ENCODE measurements at regions not wholly inside any gene's neighbourhood (a gene's known extent, or its start where the extent isn't known, plus 50 kb on each side); places are given as distances from the start of the nearest gene placed in this dataset.

DNA sequence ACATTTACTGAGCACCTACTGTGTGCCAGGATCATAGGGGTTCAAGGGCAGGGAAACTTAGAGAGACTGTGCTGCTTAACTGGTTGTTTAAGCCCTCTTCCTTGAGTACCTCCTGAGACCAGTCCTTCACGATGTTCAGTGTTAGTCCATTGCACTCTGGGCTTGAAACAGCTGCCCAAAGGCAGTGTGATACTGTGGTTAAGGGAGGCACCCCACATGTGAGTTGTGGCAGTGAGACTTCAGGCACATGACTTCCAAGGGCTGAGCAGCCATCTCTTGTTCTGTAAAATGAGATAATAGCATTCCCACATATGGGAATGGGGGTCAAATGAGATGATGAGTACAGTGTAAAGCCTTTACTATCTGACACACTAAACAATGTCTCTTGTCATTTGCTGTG lies 75.1 kb downstream of the LINGO1 start:
- FAIRE-seq (no peak), DNase-seq (ENCODE audit: insufficient read length, low spot score) (no peak)
- TF ChIP-seq POLR2AphosphoS5 (IDR thresholded peaks at IDR 0.05; ENCODE audit: low read depth, low read length) = no peak
- no peak for TF ChIP-seq SPI1 (IDR thresholded peaks at IDR 0.05; ENCODE audit: low read depth, low read length)
- no peak for TF ChIP-seq PAX5 (IDR thresholded peaks at IDR 0.05; ENCODE audit: insufficient read depth, low read length, severe bottlenecking)
- no peak for TF ChIP-seq POU2F2 (IDR thresholded peaks at IDR 0.05; ENCODE audit: low read depth, low read length)
- TF ChIP-seq POLR2A (IDR thresholded peaks at IDR 0.05; ENCODE audit: low read depth, low read length) = no peak
- TF ChIP-seq TAF1 (IDR thresholded peaks at IDR 0.05; ENCODE audit: low read depth, low read length) = no peak

DNA sequence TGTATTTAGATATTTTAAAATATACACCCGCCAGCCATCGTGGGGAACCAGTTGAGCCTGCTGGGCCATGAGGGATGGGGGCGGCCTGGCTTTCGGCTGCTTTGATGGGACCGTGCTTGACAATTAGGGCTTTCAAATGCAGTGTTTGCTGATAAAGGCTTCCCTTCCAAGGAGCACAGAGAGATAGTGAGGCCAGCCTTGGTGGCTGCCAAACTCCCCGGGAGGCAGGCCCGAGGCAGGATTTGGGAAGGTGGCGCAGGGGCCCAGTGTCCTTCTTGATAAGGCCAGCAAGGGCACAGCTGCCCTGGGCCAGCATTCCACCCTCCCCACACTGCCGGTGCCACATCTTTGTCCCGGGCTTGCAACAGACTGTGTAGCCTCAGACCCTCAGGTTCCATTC lies 75.6 kb downstream of the LINGO1 start:
- DNase-seq (ENCODE audit: insufficient read length, low spot score) = no peak
- FAIRE-seq = no peak
- no peak for TF ChIP-seq POU2F2 (IDR thresholded peaks at IDR 0.05; ENCODE audit: low read depth, low read length)

DNA sequence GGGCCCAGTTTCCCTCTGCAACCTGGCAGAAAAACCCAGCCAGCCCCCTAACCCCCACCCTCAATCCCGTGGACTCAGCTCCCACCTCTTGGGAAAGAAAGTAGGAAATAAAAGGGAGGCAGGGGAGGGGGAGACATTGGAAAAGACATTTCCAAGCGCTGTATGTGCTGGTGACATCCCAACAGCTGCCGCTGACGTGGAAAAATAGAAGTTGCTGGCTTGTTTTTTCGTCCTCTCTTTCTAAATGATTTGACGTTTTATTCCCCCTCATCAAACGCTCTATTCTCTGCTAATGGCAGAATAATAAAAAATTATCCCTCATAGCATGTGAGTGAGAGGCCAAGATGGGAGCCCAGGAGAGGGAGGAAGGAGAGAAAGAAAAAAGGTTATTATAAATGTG lies 76.1 kb downstream of the LINGO1 start:
- FAIRE-seq (no peak), DNase-seq (ENCODE audit: insufficient read length, low spot score) (no peak)
- TF ChIP-seq POLR2A (IDR thresholded peaks at IDR 0.05; ENCODE audit: low read depth, low read length) = no peak
- TF ChIP-seq POU2F2 (IDR thresholded peaks at IDR 0.05; ENCODE audit: low read depth, low read length) = no peak
- TF ChIP-seq TAF1 (IDR thresholded peaks at IDR 0.05; ENCODE audit: low read depth, low read length) = no peak
- TF ChIP-seq POLR2AphosphoS5 (IDR thresholded peaks at IDR 0.05; ENCODE audit: low read depth, low read length) = no peak
- TF ChIP-seq SPI1 (IDR thresholded peaks at IDR 0.05; ENCODE audit: low read depth, low read length) = no peak
- no peak for TF ChIP-seq PAX5 (IDR thresholded peaks at IDR 0.05; ENCODE audit: insufficient read depth, low read length, severe bottlenecking)

DNA sequence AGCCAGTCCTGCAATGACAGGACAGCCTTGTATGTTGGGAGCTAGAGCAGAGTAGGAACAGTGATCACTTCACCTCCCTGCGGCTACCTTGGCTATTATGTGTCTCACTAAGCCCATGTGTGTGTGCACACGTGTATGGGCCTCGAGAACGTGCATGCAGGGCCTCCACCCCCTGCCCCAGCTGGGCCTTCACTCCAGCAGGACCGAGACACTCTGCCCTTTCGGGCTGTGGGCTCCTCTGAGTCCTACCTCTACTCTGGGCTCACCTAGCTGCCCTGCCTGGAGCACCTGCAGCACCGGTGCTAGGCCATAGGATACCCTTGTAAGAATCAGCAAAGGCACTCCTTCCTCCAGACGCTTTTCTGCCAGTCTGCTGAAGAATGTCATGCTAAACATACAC lies 77.5 kb downstream of the LINGO1 start:
- no peak for FAIRE-seq
- no peak for DNase-seq (ENCODE audit: insufficient read length, low spot score)
- no peak for TF ChIP-seq POLR2AphosphoS5 (IDR thresholded peaks at IDR 0.05; ENCODE audit: low read depth, low read length)
- no peak for TF ChIP-seq POU2F2 (IDR thresholded peaks at IDR 0.05; ENCODE audit: low read depth, low read length)
- no peak for TF ChIP-seq TAF1 (IDR thresholded peaks at IDR 0.05; ENCODE audit: low read depth, low read length)
- no peak for TF ChIP-seq PAX5 (IDR thresholded peaks at IDR 0.05; ENCODE audit: insufficient read depth, low read length, severe bottlenecking)
- TF ChIP-seq SPI1 (IDR thresholded peaks at IDR 0.05; ENCODE audit: low read depth, low read length) = no peak
- no peak for TF ChIP-seq POLR2A (IDR thresholded peaks at IDR 0.05; ENCODE audit: low read depth, low read length)

DNA sequence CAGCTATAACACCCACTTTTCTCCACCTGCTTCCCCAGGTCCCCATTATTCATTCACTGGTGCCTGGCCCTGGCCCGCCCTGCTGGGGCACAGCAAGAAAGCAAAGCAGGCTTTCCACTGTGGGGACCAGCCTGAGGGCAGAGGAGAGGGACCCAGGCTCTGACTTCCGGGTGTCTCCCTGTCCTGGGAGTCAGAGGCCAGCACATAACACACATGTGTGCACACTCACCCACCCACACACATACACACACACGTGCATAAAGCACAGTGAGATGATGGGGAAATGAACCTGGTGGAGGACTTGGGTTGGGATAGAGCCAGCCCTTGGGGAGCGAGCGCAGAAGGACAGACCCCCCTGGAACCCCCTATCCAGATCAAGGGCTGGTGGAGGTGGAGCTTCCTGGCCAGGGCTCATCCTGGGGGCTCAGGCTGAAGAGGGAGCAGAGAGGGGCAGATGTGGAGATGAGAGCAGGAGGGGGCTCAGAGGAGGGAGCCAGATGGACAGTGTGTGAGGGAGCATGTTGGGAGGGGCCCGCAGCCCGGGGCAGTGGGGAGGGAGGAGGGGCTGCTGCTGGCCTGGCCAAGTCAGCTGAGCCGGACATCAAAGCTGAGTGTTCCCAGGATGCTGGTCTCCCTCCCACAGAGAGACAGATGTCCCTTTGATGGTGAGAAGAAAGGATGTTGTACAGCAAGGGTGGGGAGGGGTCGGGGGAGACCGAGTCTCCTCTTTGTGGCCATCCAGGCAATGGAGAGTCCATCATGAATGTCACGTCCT lies 78.2 kb downstream of the LINGO1 start:
- FAIRE-seq (no peak), DNase-seq (ENCODE audit: insufficient read length, low spot score) (no peak)
- no peak for TF ChIP-seq POU2F2 (IDR thresholded peaks at IDR 0.05; ENCODE audit: low read depth, low read length)
- TF ChIP-seq SPI1 (IDR thresholded peaks at IDR 0.05; ENCODE audit: low read depth, low read length) = no peak
- no peak for TF ChIP-seq PAX5 (IDR thresholded peaks at IDR 0.05; ENCODE audit: insufficient read depth, low read length, severe bottlenecking)
- no peak for TF ChIP-seq POLR2AphosphoS5 (IDR thresholded peaks at IDR 0.05; ENCODE audit: low read depth, low read length)
- no peak for TF ChIP-seq TAF1 (IDR thresholded peaks at IDR 0.05; ENCODE audit: low read depth, low read length)
- TF ChIP-seq POLR2A (IDR thresholded peaks at IDR 0.05; ENCODE audit: low read depth, low read length) = no peak

DNA sequence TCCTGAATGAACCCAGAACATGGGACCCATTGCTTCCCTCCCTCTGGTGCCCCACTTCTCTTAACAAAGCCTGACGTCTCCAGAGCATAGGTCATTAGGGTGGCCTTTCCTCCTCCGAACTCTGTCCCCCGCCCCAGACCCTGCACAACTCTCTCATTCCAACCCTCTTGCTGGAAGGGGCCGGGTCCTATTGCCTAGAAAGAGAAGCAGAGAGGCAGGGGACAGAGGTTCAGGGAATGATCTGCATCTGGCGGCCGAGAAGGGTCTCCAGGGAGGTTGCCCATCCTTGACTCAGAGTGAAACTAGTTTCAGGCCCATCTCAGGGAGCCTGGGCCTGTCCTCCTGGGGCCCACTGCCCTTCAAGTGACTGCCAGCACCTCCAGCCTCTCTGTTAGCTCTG lies 79.0 kb downstream of the LINGO1 start:
- FAIRE-seq = no peak
- no peak for DNase-seq (ENCODE audit: insufficient read length, low spot score)
- TF ChIP-seq SPI1 (IDR thresholded peaks at IDR 0.05; ENCODE audit: low read depth, low read length) (no peak), POLR2A (IDR thresholded peaks at IDR 0.05; ENCODE audit: low read depth, low read length) (no peak), PAX5 (IDR thresholded peaks at IDR 0.05; ENCODE audit: insufficient read depth, low read length, severe bottlenecking) (no peak), POU2F2 (IDR thresholded peaks at IDR 0.05; ENCODE audit: low read depth, low read length) (no peak), TAF1 (IDR thresholded peaks at IDR 0.05; ENCODE audit: low read depth, low read length) (no peak), POLR2AphosphoS5 (IDR thresholded peaks at IDR 0.05; ENCODE audit: low read depth, low read length) (no peak)

DNA sequence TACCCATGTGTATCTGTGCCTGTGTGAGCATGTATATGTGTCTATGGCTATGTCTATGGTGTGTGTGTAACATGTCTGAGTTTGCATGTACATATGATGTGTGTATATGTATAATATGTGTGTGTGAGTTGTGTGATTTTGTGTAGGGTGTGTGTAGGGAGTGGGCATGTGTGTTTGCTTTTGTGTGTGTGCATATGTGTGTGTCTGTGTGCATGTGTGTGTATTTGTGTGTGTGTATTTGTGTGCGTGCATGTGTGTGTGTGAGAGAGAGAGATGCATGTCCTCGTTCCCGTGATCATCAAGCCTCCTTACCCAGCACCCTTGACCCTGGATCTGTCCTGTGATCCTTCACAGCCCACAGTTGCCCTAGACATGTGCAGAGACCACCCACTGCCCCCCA lies 79.5 kb downstream of the LINGO1 start:
- TF ChIP-seq POU2F2 (IDR thresholded peaks at IDR 0.05; ENCODE audit: low read depth, low read length) = no peak
- DNase-seq (ENCODE audit: insufficient read length, low spot score) (no peak), FAIRE-seq (peak; percentile 50)

DNA sequence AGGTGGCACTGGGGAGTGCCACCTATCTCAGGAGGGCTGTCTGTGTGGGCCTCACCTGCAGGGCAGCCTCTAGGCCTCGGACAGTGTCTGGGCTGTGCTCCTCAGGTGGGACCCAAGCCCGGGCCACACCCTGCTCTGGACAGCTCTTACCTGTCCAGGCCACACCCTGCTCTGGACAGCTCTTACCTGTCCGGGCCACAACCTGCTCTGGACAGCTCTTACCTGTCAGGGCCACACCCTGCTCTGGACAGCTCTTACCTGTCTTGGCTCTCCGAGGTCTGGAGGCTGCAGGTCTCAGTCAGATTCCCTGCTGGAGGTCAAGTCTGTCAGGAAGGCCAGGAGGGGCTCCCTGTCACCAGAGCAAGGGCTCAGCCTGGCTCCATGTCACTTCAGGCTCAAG lies 80.6 kb downstream of the LINGO1 start:
- TF ChIP-seq PAX5 (IDR thresholded peaks at IDR 0.05; ENCODE audit: insufficient read depth, low read length, severe bottlenecking) (no peak), POU2F2 (IDR thresholded peaks at IDR 0.05; ENCODE audit: low read depth, low read length) (no peak), POLR2AphosphoS5 (IDR thresholded peaks at IDR 0.05; ENCODE audit: low read depth, low read length) (no peak), POLR2A (IDR thresholded peaks at IDR 0.05; ENCODE audit: low read depth, low read length) (no peak), SPI1 (IDR thresholded peaks at IDR 0.05; ENCODE audit: low read depth, low read length) (no peak), TAF1 (IDR thresholded peaks at IDR 0.05; ENCODE audit: low read depth, low read length) (no peak)
- FAIRE-seq = no peak
- no peak for DNase-seq (ENCODE audit: insufficient read length, low spot score)

DNA sequence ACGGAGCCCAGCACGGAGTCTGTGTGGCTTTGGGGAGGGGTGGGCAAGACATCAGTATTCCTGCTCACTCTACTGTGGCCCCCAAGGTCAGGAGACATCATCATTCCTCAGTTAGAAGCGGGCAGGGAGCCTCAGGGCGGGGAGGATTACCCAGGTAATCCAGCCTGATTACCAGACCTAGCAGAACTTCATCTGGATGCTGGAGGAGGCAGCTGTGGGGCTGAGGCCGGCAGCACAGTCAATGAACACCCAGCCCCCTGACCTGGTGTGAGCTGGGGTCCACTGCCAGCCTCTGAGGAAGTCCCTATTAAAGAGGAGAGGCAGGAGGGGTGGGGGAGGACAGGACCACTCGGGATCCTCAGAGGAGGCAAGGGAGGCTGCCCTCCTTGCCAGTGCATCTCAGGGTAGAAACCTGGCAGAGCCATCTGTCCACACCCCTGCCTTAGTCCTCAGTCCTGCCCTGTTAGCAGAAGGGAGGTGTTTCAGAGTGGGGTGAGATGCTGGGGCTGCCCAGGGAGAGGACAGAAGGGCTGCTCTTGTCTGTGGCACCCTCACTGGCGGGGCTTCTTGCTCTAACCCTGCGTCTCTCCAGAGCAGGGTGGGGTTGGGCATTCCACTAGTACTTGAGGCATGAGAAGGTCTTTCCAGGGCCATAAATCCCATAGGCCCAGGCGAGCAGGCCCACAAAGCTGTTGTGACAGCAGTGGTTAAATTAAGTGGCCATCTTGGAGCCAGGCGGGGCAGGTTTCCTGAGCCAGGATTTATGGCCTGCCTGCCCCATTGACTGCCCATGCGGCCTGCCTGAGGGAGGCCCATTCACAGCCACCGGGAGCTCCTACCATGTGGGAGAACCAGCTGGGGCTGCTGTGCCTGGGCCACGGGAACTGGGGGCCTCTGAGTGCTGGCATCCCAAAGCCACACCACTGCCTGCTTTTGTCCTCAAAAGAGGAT lies 82.1 kb downstream of the LINGO1 start:
- TF ChIP-seq PAX5 (IDR thresholded peaks at IDR 0.05; ENCODE audit: insufficient read depth, low read length, severe bottlenecking) = no peak
- no peak for TF ChIP-seq POLR2AphosphoS5 (IDR thresholded peaks at IDR 0.05; ENCODE audit: low read depth, low read length)
- TF ChIP-seq POLR2A (IDR thresholded peaks at IDR 0.05; ENCODE audit: low read depth, low read length) = no peak
- TF ChIP-seq POU2F2 (IDR thresholded peaks at IDR 0.05; ENCODE audit: low read depth, low read length) = no peak
- no peak for TF ChIP-seq SPI1 (IDR thresholded peaks at IDR 0.05; ENCODE audit: low read depth, low read length)
- TF ChIP-seq TAF1 (IDR thresholded peaks at IDR 0.05; ENCODE audit: low read depth, low read length) = no peak
- FAIRE-seq (no peak), DNase-seq (ENCODE audit: insufficient read length, low spot score) (no peak)
